ENCODE measurements at regions not wholly inside any gene's neighbourhood (a gene's known extent, or its start where the extent isn't known, plus 50 kb on each side); places are given as distances from the start of the nearest gene placed in this dataset.

DNA sequence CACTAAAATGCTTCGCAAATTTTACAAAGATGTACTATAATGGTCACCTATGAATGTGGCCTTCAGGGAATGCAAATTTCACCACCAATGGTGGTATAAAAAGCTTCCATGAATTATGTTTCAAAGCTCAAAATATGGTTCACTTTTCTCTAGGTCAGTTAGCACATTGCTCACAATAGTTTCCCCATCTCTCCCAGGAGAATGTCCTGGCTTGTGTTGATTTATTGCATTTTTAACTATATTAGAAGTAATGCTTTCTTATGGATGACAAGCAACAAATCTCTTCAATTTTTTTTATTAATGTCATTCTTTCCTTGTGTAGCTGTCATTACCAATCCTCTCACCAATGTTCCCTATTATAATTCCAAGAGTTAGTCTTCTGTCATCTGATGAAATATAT, 621.2 kb downstream of the TBC1D4 start:
- TF ChIP-seq CREB1 (IDR thresholded peaks at IDR 0.05; ENCODE audit: low read depth) (no peak), TCF12 (IDR thresholded peaks at IDR 0.05; ENCODE audit: low read depth) (no peak), ZBTB7A (IDR thresholded peaks at IDR 0.05; ENCODE audit: low read depth) (no peak), RAD21 (IDR thresholded peaks at IDR 0.05; ENCODE audit: low read depth) (no peak), EGR1 (IDR thresholded peaks at IDR 0.05) (no peak)
- TF ChIP-seq, protein P1, sequence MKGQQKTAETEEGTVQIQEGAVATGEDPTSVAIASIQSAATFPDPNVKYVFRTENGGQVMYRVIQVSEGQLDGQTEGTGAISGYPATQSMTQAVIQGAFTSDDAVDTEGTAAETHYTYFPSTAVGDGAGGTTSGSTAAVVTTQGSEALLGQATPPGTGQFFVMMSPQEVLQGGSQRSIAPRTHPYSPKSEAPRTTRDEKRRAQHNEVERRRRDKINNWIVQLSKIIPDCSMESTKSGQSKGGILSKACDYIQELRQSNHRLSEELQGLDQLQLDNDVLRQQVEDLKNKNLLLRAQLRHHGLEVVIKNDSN (IDR thresholded peaks at IDR 0.05) = no peak

DNA sequence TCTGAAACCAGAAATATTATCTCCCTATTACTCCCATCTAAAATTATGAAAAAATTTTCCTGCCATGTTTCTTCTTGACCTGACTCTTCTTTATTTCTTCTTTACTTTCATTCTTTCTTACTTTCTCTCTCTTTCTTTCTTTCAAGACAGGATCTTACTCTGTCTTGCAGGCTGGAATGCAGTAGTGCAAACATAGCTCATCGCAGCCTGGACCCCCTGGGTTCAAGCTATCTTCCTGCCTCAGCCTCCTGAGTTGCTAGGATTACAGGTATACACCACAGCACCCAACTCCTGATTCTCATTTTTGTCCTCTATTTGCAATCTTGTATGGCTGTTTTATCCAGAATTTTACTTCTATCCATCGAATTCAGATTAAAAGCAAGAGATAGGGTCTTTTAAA, 631.1 kb downstream of the TBC1D4 start:
- TF ChIP-seq, protein P2, sequence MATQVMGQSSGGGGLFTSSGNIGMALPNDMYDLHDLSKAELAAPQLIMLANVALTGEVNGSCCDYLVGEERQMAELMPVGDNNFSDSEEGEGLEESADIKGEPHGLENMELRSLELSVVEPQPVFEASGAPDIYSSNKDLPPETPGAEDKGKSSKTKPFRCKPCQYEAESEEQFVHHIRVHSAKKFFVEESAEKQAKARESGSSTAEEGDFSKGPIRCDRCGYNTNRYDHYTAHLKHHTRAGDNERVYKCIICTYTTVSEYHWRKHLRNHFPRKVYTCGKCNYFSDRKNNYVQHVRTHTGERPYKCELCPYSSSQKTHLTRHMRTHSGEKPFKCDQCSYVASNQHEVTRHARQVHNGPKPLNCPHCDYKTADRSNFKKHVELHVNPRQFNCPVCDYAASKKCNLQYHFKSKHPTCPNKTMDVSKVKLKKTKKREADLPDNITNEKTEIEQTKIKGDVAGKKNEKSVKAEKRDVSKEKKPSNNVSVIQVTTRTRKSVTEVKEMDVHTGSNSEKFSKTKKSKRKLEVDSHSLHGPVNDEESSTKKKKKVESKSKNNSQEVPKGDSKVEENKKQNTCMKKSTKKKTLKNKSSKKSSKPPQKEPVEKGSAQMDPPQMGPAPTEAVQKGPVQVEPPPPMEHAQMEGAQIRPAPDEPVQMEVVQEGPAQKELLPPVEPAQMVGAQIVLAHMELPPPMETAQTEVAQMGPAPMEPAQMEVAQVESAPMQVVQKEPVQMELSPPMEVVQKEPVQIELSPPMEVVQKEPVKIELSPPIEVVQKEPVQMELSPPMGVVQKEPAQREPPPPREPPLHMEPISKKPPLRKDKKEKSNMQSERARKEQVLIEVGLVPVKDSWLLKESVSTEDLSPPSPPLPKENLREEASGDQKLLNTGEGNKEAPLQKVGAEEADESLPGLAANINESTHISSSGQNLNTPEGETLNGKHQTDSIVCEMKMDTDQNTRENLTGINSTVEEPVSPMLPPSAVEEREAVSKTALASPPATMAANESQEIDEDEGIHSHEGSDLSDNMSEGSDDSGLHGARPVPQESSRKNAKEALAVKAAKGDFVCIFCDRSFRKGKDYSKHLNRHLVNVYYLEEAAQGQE (IDR thresholded peaks at IDR 0.05; ENCODE audit: low read depth) = no peak
- TF ChIP-seq ZBTB7A (IDR thresholded peaks at IDR 0.05; ENCODE audit: low read depth) = no peak
- no peak for TF ChIP-seq CEBPB (IDR thresholded peaks at IDR 0.05)
- no peak for TF ChIP-seq CREB1 (IDR thresholded peaks at IDR 0.05; ENCODE audit: low read depth)
- no peak for TF ChIP-seq TAF1 (IDR thresholded peaks at IDR 0.05; ENCODE audit: low read depth)
- no peak for TF ChIP-seq EP300 (IDR thresholded peaks at IDR 0.05; ENCODE audit: borderline replicate concordance)
- TF ChIP-seq YY1 (IDR thresholded peaks at IDR 0.05; ENCODE audit: low read depth) = no peak
- TF ChIP-seq TCF12 (IDR thresholded peaks at IDR 0.05; ENCODE audit: low read depth) = no peak
- TF ChIP-seq RAD21 (IDR thresholded peaks at IDR 0.05; ENCODE audit: low read depth) = no peak
- TF ChIP-seq EGR1 (IDR thresholded peaks at IDR 0.05) = no peak
- no peak for TF ChIP-seq FOXM1 (IDR thresholded peaks at IDR 0.05; ENCODE audit: borderline replicate concordance, low read depth)
- TF ChIP-seq NFIC (IDR thresholded peaks at IDR 0.05) = no peak
- TF ChIP-seq, protein P1 (IDR thresholded peaks at IDR 0.05) = no peak
- TF ChIP-seq TEAD4 (IDR thresholded peaks at IDR 0.05) = no peak
- TF ChIP-seq, protein P3, sequence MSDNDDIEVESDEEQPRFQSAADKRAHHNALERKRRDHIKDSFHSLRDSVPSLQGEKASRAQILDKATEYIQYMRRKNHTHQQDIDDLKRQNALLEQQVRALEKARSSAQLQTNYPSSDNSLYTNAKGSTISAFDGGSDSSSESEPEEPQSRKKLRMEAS (IDR thresholded peaks at IDR 0.05) = no peak

DNA sequence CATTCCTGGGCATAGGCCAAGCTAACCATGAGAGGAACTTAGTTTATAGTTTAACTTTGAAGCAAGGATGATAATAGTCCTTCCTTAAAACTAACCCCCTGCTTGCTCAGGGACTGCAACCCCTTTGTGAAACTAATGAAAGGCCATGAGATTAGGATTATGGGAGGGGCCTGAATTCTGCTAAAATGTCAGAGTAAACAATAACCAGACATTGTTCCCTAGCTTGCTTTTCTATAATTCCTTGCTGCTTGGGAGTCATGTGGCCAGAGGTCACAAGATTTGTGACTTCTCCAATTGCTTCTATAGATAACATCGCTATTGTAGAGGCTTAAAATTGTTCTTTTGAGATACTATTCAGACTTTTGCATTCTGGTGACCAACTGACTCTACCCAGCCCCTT, 634.0 kb downstream of the TBC1D4 start:
- TF ChIP-seq, protein P2 (IDR thresholded peaks at IDR 0.05; ENCODE audit: low read depth) = no peak
- TF ChIP-seq EP300 (IDR thresholded peaks at IDR 0.05; ENCODE audit: borderline replicate concordance) (no peak), EGR1 (IDR thresholded peaks at IDR 0.05) (no peak), FOXM1 (IDR thresholded peaks at IDR 0.05; ENCODE audit: borderline replicate concordance, low read depth) (no peak), NFIC (IDR thresholded peaks at IDR 0.05) (no peak)

DNA sequence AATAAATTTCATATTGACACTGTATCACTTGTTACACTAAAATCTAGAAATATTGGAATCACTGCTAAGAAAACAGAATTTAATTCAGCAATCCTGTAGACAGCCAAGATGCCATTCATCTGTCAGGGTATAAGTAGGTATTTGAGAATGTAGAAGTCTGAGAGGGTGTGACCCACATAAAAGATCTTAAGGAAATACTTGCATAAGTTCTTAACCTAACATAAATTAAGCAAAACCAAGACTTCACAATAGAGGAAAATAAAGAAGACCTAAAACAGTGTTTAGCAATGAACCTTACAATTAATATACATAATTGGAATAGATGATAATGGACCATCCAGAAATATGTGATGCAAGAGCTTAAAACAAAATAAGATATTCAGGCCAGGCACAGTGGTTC, 636.2 kb downstream of the TBC1D4 start:
- TF ChIP-seq CREB1 (IDR thresholded peaks at IDR 0.05; ENCODE audit: low read depth) (no peak), TEAD4 (IDR thresholded peaks at IDR 0.05) (no peak), TAF1 (IDR thresholded peaks at IDR 0.05; ENCODE audit: low read depth) (no peak), ZBTB7A (IDR thresholded peaks at IDR 0.05; ENCODE audit: low read depth) (no peak), FOXM1 (IDR thresholded peaks at IDR 0.05; ENCODE audit: borderline replicate concordance, low read depth) (no peak), NFIC (IDR thresholded peaks at IDR 0.05) (no peak), CEBPB (IDR thresholded peaks at IDR 0.05) (no peak), YY1 (IDR thresholded peaks at IDR 0.05; ENCODE audit: low read depth) (no peak), TCF12 (IDR thresholded peaks at IDR 0.05; ENCODE audit: low read depth) (no peak), RAD21 (IDR thresholded peaks at IDR 0.05; ENCODE audit: low read depth) (no peak)
- TF ChIP-seq, protein P3 (IDR thresholded peaks at IDR 0.05) = no peak
- TF ChIP-seq, protein P1 (IDR thresholded peaks at IDR 0.05) = no peak

DNA sequence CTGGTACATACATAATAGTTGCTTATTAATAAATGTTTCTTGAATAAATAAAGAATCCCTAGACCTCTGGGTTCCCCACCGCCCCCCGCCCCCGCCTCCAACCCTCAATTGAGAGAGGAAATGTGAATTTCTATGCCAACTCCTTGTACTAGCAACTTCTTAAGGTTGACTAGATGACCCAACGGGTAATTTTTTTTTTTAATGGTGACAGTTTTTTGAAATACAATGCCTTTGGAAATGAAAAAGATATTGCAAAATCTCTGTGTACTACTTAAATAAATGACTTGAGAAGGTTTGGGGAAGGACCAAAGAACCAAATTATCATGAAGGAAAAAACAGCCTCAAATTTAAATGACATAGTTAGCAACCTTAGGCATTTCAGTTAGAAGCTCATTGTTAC, 640.3 kb downstream of the TBC1D4 start:
- TF ChIP-seq, protein P3 (IDR thresholded peaks at IDR 0.05) = no peak
- TF ChIP-seq RAD21 (IDR thresholded peaks at IDR 0.05; ENCODE audit: low read depth) (no peak), ZBTB7A (IDR thresholded peaks at IDR 0.05; ENCODE audit: low read depth) (no peak), TAF1 (IDR thresholded peaks at IDR 0.05; ENCODE audit: low read depth) (no peak), CREB1 (IDR thresholded peaks at IDR 0.05; ENCODE audit: low read depth) (no peak), TEAD4 (IDR thresholded peaks at IDR 0.05) (no peak), FOXM1 (IDR thresholded peaks at IDR 0.05; ENCODE audit: borderline replicate concordance, low read depth) (no peak), CEBPB (IDR thresholded peaks at IDR 0.05) (no peak), YY1 (IDR thresholded peaks at IDR 0.05; ENCODE audit: low read depth) (no peak)
- TF ChIP-seq, protein P2 (IDR thresholded peaks at IDR 0.05; ENCODE audit: low read depth) = no peak

Data from Ishikawa (cell line).